ENCODE measurements at regions not wholly inside any gene's neighbourhood (a gene's known extent, or its start where the extent isn't known, plus 50 kb on each side); places are given as distances from the start of the nearest gene placed in this dataset.

DNA sequence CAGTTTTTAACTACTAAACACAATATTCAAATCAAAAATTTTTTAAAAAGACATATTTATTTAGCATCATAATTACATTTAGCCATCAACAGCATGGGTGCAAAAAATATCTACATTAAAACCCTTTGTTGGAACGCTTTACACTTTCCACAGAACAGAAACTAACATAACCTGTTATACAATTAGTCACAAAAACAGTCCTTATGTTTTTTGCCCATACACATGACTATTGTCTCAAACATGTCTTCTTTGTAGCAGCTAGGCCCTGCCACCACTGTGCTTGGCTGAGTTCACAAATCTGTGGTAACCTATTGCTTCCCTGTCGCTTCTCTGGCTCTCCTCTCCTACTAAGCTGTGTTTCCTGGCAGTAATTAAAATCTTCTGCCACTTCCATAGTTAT lies 1350.0 kb upstream of the ADGRL2 start:
- no peak for DNase-seq

DNA sequence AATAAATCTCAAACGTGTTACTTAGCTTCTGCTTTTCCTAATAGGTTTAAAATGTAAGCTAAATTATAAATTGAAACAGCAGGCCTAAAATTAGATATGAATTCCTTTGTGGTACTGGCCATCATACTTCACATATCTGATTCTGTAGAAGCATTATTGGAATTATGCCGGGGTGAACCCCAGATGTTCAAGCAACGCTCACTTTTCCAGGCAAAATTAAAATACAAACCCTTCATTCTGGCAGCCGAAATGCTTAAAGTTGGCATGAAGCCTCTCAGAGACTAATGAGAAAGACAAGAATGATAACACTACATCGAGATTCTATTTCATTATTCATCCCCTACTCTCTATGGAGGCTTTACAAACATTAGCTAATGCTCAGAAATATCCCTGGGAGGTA lies 1352.7 kb upstream of the ADGRL2 start:
- no peak for DNase-seq

DNA sequence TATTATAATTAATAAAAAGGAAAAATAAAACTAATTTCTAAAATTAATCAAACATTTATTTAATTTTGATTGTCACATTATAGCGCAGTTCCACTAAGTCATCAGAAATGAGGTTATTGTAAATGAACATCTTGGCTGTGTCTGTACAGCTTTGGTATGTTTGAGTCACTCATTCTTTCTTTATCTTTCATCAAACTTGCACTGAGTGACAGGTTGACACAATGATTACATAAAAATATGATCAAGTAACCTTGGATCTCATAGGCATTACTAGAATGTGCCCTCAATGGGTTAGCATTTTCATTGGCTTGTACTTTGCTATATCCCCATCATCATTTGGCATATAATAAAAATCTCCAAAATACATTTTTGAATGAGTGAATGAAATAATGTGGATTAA lies 1353.2 kb upstream of the ADGRL2 start:
- no peak for DNase-seq

DNA sequence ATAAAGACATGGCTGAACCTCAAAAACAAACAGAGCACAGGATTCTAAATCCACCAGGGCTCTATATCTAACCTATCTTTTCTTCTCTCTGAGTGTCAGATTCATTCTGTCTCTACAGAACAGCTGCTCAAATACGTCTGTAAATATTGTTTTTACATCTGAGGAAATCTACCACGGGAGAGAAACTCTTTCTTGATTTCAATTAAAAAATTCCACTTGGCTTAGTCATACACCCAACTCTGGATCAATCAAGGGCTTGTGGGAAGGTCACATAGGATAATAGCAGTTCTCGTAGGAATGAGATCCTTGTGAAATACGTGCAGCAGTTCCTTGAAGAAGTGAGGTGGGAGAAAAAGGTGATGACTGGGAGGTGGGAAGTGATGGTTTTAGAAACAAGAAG lies 1355.7 kb upstream of the ADGRL2 start:
- DNase-seq, result no peak

DNA sequence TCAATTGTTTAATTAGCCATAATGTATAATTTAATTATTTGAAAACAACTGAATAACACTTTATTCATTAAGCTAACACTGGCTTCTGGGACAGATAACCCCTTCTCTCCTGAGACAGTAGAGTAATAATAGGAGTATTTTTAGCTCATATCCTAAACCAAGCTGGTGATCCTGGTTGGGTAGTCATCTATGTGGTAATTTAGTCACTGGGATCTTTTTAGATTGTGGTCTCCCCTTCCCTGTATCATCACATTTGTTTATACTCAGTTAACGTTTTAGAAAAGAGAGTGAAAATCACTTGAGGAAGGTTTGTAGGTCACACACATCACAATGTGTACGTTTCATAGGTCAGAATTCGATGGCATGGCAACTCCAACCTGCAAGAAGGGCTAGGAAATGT lies 1356.6 kb upstream of the ADGRL2 start:
- DNase-seq, result no peak

DNA sequence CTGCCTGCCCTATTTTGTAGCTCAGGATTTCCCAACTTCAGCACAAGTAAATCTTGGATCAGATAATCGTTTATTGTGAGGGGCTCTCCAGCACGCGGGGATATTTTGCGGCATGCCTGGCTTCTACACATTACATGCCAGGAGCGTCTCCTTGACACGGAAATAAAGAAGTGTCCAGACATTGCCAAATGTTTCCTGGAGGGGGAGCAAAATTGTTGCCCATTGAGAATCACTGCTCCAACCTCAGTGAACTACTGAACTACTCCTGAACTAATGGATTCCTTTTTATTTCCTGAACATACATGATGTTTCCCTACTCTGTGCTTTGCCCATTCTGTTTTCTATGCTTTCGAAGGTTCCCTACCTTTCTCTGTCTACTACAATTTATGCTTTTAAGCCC lies 1359.1 kb upstream of the ADGRL2 start:
- no peak for DNase-seq

DNA sequence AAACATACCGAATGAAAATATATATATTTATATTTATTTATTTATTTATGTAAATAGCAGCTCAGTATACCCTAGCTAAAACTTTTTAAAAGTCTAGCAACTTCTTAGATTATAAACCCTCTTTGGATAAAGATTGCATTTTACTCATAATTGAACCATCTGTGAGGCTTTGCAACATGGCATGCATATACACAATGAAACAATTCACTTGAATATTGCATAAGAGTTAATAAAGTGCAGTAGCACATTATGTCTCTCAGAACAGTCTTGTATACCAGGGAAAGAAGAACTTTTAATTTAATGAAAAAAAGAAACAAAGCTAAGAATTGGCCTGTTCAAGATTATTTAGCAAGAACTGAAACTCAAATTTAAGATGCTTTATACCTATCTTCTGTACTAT lies 1363.9 kb upstream of the ADGRL2 start:
- DNase-seq, result no peak

DNA sequence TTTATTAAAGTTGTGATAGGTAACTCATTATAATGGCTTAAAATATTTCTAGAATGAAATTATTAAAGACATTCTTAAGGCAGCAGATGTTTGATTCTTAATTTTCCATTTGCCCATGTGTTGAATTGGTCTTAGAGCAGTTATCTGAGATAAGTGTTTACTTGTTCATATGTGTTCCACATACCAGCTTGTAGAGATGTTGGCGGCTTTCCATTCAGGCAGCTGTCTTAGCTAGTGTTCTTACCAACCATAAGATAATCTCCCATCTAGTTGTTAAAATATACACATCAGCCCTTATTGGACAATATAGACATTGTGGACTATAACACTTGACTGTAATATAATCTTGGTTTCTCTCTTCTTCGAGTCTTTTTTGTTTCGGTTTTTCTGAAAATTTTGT lies 1372.9 kb upstream of the ADGRL2 start:
- DNase-seq, result no peak

DNA sequence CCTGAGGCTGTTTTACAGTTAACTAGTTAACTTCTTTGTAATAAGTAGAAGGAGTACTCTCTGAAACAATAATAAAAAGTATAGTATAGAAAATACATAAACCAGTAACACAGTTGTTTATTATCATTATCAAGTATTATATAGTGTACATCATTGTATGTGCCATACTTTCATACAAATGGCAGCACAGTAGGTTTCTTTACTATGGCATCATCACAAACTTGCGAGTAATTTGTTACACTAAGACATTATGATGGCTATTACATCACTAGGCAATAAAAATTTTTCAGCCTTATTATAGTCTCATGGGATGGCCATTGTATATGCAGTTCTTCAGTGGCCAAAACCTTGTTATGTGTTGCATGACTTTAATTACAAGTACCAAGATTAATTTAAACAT lies 1376.5 kb upstream of the ADGRL2 start:
- DNase-seq, result no peak

DNA sequence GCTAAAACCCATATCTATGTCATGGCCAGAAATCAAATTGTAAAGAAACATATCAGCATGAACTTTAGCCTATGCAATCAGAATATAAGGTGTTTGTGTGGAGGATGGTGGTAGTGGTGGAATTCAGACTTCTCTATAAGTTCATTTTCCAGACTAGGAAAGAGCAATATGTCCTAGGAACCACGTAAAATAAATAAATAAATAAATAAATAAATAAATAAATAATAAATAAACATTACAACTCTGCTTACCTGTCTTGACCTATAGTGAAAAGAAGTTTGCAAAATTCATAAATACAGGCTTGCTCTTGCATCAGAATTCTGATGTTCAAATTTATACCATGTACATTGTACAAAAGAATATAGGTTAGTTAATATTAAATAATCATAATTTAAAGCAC lies 1382.6 kb upstream of the ADGRL2 start:
- no peak for DNase-seq

DNA sequence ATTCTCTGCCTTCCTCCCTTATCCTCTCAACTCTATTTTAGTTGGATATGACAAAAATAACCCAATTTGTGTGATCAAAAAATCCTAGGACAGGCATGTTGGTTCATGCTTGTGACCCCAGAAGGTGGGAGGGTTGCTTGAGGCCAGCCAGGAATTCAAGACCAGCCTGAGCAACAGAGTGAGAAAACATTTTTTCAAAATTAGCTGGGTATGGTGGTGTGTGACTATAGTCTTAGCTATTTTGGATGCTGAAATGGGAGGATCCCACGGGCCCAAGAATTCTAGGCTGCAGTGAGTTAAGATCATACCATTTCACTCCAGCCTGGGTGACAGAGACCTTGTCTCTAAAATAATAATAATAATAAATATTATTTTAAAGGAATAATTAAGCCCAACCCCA lies 1383.1 kb upstream of the ADGRL2 start:
- DNase-seq, result no peak

DNA sequence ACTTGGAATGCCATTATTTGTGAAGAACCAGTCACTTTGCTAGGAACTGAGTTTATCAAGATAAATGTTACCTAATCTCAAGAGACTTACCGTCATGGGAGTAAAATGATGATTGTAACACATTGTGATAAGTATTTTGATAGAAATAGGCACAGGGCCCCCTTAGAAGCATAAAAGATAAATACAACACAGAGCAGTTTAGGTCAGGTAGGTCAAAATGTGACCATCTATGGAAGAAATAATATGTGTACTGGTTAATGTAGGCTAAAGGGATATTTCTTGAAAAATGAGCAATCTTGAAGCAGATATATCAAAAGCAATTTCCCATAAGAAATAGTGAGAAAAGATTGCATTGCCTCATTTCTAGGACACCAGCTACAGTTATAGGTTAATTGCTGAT lies 1386.8 kb upstream of the ADGRL2 start:
- no peak for DNase-seq

DNA sequence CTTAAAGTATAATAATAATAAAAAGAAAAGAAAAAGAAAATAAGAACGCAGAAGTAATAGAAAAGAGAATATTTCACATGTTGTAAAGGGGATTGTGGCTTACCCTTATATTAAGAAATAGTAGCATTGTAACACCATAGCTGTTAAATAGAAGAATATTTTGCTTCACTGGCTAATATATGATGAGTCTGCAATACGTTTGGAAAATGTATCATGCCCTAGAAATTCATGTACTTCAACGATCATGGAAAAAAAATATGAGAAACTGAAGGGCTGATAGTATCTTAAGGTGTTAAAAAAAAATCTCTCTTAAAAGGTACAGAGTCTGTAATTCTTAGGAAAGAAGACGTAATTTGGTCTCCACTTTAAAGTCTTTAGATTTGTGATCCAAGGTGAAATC lies 1390.5 kb upstream of the ADGRL2 start:
- no peak for DNase-seq

DNA sequence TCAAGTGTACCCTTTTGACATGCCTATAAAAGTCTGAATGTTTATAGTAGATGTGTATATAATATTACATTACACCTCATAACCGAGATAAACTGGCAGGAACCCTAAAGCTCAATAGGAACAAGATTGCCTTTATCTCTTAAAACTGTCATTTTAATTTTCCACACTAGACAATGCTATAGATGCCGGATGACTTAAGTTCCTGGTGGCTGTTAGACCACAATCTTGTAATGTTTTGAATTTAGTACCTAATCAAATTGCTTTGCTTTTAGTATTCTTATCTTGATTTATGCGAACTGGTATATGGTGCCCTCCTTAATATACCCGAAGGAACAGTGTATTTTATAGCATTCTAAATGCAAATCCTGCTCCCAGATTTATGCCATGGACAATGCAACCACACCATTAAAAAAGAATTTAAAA lies 1397.0 kb upstream of the ADGRL4 start:
- DNase-seq, result no peak

DNA sequence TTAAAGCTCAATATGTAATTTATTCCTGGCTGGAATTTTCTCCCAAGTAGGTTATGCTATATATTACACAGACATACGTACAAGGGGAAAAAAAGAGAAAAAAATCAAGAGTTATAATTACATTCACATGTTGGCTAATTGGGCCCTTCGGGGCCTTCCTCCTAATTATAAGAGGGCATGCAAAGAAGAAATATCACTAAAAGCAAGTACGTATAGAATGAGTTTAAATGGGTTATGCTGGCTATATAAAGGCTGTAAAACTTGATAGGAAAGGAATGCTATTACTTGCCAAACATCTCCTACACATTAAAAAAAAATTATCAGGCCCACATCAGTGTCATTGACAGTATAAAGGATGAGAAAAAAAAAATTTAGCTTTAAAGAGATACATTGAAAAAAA lies 1396.1 kb upstream of the ADGRL4 start:
- no peak for DNase-seq

DNA sequence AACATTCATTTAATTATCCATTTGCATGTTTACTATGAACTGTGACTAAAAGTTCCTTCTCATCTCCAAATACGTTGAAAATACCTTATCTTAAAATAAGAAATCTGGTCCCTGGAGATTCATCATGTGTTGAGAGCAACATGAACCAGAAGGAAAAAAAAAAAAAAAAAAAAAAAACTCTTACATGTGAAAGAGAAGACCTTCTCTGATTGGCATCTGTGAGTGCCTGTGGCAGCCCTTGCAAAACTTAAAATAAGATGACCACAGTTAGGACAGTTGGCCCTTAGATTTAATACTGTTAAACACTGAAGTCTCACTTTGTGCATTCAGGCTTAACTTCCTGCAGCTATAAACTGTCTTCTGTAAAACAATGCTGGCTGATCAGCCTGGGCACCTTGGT lies 1395.2 kb upstream of the ADGRL4 start:
- no peak for DNase-seq

DNA sequence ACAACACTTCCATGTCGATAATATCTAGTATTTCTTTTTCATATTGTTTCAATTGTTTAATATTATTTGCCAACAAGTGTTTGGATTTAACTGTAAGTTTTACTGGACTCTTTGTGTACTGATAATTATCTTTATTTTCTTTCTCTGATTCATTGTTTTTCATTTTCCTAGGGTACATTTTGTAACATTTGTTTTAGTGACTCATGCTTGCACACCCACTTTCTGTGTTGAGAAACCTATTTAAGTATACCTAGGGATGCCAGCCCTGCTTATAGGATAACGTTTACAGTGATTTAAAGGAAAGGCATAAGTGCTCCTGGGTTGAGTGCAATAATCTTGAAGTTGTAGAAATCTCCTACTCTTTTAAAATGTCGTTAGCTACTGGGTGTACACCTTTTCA lies 1386.0 kb upstream of the ADGRL4 start:
- DNase-seq, result no peak

DNA sequence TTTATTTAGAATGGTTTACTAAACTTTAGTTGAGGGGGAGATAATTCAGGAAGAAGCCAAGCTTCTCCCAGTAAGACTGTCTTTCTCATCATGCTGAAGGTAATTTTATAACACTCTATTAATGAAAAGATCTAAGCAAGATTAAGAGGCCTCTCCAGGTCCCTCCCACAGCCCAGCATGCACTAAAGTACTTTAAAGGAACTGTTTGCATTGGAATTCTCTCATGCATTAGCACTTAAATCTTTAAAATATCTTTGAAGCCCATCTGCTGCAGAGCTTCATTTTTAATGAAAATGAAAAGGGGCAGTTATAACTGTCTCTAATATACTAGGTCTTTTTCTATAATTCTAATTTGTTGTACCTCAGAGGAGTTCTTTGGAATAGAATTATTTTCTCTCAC lies 1379.1 kb upstream of the ADGRL4 start:
- no peak for DNase-seq

DNA sequence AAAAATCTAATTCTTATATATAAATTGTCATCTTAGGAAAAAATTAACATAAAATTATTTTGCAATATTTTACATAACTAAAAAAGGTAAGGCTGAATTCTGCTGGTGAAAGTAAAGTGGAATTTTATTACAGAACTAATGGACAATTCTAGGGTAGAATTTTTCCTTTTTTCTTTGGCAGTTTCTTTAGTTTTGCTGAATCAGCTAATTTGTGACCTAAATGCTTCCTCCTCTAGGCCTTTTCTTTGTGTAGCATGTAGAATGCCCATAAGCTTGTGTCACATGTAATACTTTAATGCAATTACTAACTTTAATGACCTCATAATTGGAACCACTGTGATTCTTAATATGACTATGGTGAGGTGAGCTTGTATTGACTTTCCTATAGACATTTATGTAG lies 1378.4 kb upstream of the ADGRL4 start:
- no peak for DNase-seq

DNA sequence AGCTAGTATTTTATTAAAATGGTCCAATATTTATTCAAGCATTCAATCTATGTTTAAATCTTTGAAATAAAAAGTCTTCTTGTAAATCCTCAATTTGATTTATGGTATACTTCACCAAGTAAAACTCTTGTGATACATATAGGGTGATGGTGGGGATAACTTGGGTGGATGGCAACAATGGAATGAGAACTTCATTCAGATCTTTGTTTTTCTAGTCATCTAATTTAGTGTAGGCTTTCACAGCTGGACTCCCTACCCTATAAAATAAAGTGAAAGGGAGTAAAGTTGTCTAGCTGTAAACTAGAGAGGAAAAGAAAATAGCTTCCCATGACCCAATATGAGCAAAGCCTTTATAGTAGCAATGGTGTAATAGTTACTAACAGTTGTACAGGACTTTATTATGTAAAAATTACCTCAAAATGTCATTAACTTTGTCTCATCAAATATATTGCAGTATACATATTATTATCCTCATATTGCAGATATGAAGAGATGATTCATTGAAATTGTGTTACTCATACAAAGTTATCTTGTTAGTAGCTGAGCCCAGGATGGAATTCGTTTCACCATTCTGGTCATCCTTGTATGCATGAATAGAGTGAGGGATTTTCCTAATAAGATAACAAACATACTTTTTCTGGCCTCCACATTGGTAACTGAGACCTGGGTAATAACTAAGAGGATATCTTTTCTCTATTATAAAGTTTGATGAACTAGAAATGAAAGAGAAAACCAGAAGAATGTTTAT lies 1377.7 kb upstream of the ADGRL4 start:
- no peak for DNase-seq

DNA sequence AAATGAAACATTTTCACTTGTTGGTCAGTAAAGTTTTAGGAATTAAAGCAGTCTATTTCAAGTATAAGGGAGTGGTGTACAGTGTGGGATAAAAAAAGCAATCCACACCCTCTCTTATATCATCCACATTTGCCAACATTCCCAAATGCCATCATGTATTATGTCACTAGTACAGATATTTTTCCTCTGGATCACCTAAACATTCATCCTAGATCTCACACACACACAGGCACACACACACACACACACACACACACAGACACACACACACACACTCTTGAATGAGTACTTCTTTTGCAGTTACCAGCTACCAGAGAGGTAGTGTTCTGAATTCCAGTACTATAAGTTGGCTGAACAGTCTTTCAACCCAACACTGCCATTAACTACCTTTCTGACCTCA lies 1369.1 kb upstream of the ADGRL4 start:
- DNase-seq, result no peak

DNA sequence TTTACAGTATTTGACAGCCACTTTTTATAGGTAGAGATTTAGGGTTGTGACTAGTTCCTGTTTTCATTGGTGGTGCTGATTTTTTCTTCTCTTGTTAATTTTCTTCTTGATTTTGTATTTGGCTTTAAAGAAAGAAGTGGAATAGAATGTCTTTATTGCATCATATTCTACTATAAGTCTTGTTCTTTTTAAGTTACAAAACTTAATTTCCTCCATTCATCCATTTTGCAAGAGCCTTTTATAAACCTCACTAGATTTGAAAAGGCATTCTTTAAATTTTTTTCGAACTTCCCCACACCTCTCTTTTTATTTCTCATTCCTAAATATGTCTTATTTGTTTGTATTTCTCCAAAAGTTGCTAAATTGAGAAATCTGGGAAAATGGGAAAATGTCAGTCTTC lies 1368.6 kb upstream of the ADGRL4 start:
- DNase-seq, result no peak

DNA sequence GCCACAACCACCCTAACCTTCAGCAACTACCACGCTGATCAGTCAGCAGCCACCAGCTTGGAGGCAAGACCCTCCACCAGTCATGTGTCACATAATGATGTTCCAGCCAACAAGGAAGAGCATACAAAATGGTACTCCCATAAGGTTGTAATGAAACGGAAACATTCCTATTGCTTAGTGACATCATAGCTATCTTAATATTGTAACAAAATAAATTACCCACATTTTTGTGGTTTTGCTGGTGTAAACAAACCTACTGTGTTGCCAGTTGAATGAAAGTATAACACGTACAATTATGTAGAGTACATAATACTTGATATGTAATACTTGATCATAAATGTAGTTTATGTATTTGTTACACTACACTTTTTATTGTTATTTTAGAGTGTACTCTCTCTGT lies 1363.2 kb upstream of the ADGRL4 start:
- no peak for DNase-seq

DNA sequence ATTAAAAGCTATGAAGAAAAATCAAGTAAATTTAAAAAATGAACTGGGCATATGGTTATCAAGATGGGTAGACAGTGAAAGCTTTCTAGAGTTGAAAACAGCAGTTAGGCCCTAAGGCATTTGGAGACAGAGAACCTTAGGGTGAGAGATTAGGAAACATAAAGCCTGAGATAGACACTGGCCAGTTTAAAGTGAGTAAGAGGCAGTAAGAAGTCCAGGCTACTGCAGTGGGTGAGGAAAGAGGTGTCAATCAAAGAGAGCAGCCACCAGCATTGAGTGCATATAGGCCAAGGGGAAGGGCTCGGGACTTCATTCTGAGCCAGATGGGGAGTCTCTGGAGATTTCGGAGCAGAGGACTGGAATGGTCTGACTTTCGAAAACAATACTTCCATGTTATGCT lies 1360.5 kb upstream of the ADGRL4 start:
- DNase-seq, result no peak

DNA sequence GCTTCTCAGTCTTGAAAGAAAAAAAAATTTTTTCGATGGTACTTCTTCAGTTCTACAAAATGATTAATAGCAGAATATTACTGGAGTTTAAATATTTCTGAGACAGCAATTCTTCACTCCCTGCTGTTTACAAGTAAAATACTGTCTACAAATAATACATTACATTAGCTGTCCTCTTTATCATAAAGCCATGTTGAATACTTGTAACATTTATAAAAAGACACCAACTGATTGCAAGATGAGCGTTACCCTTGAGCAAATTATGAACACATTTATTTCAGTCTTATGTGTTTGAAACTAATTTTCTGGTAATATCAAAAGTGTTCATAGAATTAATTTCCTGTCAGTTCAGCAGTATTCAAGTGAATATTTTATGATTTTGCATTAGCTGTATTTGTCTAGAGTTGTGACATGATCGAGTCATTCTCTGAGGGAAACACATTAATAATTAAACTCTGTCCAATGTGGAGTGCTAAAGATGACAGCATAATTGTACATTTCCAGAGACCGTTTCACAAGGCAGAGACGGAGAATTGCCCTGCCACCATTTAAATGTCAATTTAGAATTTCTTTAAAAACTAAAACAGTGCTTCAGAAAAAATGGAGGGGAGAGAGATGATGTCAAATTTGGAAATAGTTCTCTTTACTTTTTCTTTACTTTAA lies 1359.0 kb upstream of the ADGRL4 start:
- no peak for DNase-seq

Measured in NCI-H1436 treated with DMSO at 0.1 percent for 48 hours (cell line).